GM12873 (cell line): ENCODE measurements at regions not wholly inside any gene's neighbourhood (a gene's known extent, or its start where the extent isn't known, plus 50 kb on each side); places are given as distances from the start of the nearest gene placed in this dataset.

Experiments
- TF ChIP-seq, protein P1 (sequence below): IDR thresholded peaks from 2 replicates; pipeline ENCODE4 v1.5.1; 2012; ENCODE audit warnings: low read depth, mild to moderate bottlenecking, moderate library complexity, low read length, control low read depth; ENCODE audit not compliant: insufficient read depth; ENCODE audit errors: missing control alignments

DNA sequence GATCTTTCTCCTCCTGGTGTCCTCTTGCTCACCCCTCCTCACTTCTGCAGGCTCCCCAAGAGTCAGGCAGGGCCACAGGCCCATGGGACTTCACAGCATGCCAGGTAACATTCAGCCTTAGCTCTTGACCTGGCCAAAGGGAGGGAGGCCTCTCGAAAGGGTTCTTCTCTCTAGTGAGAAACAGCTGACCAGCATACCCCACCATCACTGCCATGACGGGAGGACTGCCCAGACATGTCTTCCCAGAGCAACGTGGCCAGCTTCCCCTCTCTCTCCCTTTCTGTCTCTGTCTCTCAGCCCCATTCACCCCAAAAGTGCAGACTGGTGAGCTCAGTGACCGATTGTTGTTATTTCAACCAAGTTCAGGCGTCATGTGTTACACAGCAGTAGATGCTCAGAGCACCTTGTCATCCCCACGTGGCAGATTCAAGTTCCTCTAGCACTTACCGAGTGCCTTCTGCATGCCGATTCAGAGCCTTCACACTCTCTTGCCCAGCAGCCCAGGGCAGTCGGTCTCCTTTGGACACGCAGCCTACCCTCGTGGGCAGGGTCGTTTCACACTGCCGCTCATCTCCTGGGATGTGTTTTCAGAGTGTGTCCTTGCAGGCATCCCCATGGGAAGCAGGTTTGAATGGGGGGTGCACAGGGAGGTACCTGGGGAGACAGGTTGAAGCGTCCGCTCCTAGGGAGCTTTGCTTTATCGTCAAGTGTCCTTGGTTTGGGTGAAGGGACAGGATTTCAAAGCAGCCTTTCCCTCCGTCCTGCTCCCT, 259.9 kb downstream of the NDUFA10 start:
- TF ChIP-seq, protein P1, sequence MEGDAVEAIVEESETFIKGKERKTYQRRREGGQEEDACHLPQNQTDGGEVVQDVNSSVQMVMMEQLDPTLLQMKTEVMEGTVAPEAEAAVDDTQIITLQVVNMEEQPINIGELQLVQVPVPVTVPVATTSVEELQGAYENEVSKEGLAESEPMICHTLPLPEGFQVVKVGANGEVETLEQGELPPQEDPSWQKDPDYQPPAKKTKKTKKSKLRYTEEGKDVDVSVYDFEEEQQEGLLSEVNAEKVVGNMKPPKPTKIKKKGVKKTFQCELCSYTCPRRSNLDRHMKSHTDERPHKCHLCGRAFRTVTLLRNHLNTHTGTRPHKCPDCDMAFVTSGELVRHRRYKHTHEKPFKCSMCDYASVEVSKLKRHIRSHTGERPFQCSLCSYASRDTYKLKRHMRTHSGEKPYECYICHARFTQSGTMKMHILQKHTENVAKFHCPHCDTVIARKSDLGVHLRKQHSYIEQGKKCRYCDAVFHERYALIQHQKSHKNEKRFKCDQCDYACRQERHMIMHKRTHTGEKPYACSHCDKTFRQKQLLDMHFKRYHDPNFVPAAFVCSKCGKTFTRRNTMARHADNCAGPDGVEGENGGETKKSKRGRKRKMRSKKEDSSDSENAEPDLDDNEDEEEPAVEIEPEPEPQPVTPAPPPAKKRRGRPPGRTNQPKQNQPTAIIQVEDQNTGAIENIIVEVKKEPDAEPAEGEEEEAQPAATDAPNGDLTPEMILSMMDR: no peak

GRCh38 chr2:239763433-239764097, 261.6 kb downstream of the NDUFA10 start:
- TF ChIP-seq, protein P1: no peak

DNA sequence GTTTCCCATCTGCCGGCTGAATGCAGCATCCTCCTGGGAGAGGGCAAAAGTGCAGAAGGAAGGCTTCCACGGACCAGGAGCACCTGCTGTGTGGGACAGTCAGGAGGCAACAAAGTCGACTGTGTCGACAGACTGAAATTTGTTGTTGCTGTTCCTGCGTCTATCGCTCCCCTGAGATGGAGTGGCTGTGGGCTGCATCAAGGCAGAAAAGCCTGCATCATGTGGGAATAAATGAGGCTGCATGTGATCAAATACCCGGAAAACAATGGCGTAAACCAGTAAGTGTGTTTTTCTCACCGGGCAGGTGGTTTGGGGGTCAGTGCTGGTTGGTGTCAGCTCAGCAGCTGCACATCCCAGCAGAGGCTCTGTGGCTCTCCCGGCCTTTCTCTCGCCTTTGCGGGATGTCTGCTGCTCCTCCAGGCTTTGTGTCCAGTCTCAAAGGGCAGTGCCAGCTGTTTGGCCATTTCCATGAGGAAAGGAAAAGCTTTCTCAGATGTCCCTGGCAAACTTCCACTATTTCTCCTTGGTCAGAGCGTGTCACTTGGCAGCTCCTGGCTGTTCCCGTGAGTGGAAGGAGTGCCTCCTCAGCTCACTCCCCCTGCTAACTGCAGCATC, 262.4 kb downstream of the NDUFA10 start:
- TF ChIP-seq, protein P1: no peak

DNA sequence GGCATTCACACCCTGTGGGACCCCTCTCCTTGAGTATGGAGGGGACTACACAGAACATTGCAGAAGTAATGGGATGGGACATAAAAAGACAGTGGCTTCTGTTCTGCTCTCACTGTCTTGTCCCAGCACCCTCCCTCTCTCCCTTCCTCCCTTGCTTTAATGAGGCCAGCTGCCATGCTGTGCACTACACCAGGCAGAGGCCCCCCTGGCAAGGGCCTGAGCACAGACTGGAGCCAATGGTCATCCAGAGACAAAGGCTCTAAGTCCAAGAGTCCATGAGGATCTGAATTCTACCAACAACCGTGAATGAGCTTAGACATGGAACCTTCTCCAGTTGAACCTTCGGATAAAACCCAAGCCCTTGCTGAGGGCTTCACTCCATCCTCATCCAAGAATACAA, 263.0 kb downstream of the NDUFA10 start:
- TF ChIP-seq, protein P1: no peak

DNA sequence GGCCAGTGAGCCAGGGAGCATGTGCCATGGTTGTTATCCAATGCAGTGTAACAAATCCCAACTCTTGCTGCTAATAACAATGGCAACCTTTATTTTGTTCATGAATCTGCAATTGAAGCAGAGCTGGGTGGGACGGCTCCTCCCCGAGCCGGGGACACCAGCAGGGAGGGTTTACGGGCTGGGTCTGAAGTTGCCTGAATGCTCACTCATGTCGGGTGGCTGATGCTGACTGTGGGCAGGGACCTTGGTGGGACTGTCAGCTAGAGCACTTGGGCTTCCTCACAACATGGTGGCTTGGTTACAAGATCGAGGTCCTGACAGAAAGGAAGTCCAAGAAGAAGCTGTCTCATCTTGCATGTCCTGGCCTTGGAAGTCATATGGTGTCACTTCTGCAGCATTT, 264.5 kb downstream of the NDUFA10 start:
- TF ChIP-seq, protein P1: no peak

GRCh38 chr2:239758279-239758877, 266.8 kb downstream of the NDUFA10 start:
- TF ChIP-seq, protein P1: no peak
